ENCODE measurements at regions not wholly inside any gene's neighbourhood (a gene's known extent, or its start where the extent isn't known, plus 50 kb on each side); places are given as distances from the start of the nearest gene placed in this dataset.

- TF ChIP-seq POLR2AphosphoS5 (IDR thresholded peaks at IDR 0.05; ENCODE audit: low read depth, low read length), result no peak
- TF ChIP-seq TAF1 (IDR thresholded peaks at IDR 0.05; ENCODE audit: borderline replicate concordance, insufficient read depth, low read length), result no peak
Observed at GRCh38 chr6:8174571-8174970, 72.2 kb upstream of the EEF1E1 start.

All from PFSK-1 (cell line).